ENCODE measurements at regions not wholly inside any gene's neighbourhood (a gene's known extent, or its start where the extent isn't known, plus 50 kb on each side); places are given as distances from the start of the nearest gene placed in this dataset.

GRCh38 chr21:27369978-27370571 is 403.2 kb upstream of the ADAMTS5 start:
- no peaks in the 10 kb centered on the region for H3K36me3 ChIP-seq (ENCODE audit: control insufficient read depth, insufficient read depth, low read length)
- no peaks in the 10 kb centered on the region for H3K27me3 ChIP-seq (replicated peaks; ENCODE audit: control insufficient read depth, insufficient read depth, low read length)
- TF ChIP-seq CTCF (IDR thresholded peaks at IDR 0.05; ENCODE audit: insufficient read depth, low read length, poor library complexity, severe bottlenecking): no peak
- no peak for DNase-seq (ENCODE audit: extremely low read depth, insufficient read length)
- no peak overlapping the region for H3K4me3 ChIP-seq (replicated peaks; ENCODE audit: low read depth, low read length)

DNA sequence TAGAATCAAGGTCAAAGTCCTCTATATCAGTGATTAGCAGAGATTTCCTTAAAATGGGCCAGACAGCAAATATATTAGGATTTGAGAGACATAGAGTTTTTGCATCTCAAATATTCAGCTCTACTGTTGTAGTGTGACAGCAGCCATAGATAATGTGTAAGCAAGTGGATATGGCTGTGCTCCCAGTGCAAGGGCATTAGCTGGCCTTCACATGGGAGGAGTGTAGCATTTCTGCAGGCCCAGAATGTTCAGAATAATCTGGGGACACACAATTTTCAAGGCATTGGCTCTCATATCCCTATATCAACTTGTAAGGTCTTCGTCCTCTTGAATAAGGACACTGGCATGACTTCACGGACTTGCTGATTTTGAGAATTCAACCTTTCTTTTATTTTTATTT is 402.3 kb upstream of the ADAMTS5 start:
- H3K27me3 ChIP-seq (replicated peaks; ENCODE audit: control insufficient read depth, insufficient read depth, low read length): no peaks in the 10 kb centered on the region
- no peak for DNase-seq (ENCODE audit: extremely low read depth, insufficient read length)
- TF ChIP-seq CTCF (IDR thresholded peaks at IDR 0.05; ENCODE audit: insufficient read depth, low read length, poor library complexity, severe bottlenecking): no peak
- no peak overlapping the region for H3K4me3 ChIP-seq (replicated peaks; ENCODE audit: low read depth, low read length)
- H3K36me3 ChIP-seq (ENCODE audit: control insufficient read depth, insufficient read depth, low read length): no peaks in the 10 kb centered on the region

- H3K27me3 ChIP-seq (replicated peaks; ENCODE audit: control insufficient read depth, insufficient read depth, low read length): no peaks in the 10 kb centered on the region
- no peak for TF ChIP-seq CTCF (IDR thresholded peaks at IDR 0.05; ENCODE audit: insufficient read depth, low read length, poor library complexity, severe bottlenecking)
- no peak overlapping the region for H3K4me3 ChIP-seq (replicated peaks; ENCODE audit: low read depth, low read length)
- no peaks in the 10 kb centered on the region for H3K36me3 ChIP-seq (ENCODE audit: control insufficient read depth, insufficient read depth, low read length)
- no peak for DNase-seq (ENCODE audit: extremely low read depth, insufficient read length)
Observed at GRCh38 chr21:27366646-27367235, 399.9 kb upstream of the ADAMTS5 start.

- Histone ChIP-seq H3K36me3 (ENCODE audit: control insufficient read depth, insufficient read depth, low read length) (no peaks in the 10 kb centered on the region), H3K27me3 (replicated peaks; ENCODE audit: control insufficient read depth, insufficient read depth, low read length) (no peaks in the 10 kb centered on the region), H3K4me3 (replicated peaks; ENCODE audit: low read depth, low read length) (no peak overlapping the region)
- TF ChIP-seq CTCF (IDR thresholded peaks at IDR 0.05; ENCODE audit: insufficient read depth, low read length, poor library complexity, severe bottlenecking): no peak
- DNase-seq (ENCODE audit: extremely low read depth, insufficient read length): no peak
Observed at GRCh38 chr21:27366036-27366435, 399.1 kb upstream of the ADAMTS5 start.

DNA sequence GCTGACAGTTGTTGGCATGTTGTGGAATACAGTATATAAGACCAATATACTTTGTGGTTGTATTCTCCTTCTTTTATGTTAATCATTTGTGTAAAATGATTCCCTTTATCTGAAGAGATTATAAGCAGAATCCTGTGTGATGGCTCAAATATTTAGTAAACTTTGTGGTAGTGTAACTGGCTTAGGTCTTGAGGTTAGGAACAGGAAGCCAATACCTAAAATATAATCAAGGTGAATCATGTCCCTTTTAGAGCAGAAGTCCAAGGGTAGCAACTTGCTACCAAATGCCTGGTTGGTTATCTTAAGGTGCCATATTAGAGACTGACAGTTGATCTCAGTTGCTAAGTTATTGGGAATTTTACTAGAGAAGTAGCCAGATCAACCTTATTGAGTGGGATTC is 398.5 kb upstream of the ADAMTS5 start:
- no peak for DNase-seq (ENCODE audit: extremely low read depth, insufficient read length)
- no peak for TF ChIP-seq CTCF (IDR thresholded peaks at IDR 0.05; ENCODE audit: insufficient read depth, low read length, poor library complexity, severe bottlenecking)
- H3K36me3 ChIP-seq (ENCODE audit: control insufficient read depth, insufficient read depth, low read length): no peaks in the 10 kb centered on the region
- no peaks in the 10 kb centered on the region for H3K27me3 ChIP-seq (replicated peaks; ENCODE audit: control insufficient read depth, insufficient read depth, low read length)
- H3K4me3 ChIP-seq (replicated peaks; ENCODE audit: low read depth, low read length): no peak overlapping the region
